Adrenal gland (tissue), 5 donors: ENCODE measurements at regions not wholly inside any gene's neighbourhood (a gene's known extent, or its start where the extent isn't known, plus 50 kb on each side); places are given as distances from the start of the nearest gene placed in this dataset.

ENCODE experiments used
- CTCF ChIP-seq, 6 experiments: fragments of 450-650 bp in 4 of 6; fragments of 200-600 bp in 2 of 6; sonication (generic) in 1 of 6; IDR thresholded peaks; 1 replicate in 5 of 6; 2 replicates in 1 of 6; pipeline versions ENCODE4 v1.5.1 to v1.8.0; 2016 to 2021; ENCODE audit warnings: antibody characterized with exemption in 6 of 6, mild to moderate bottlenecking in 2 of 6, moderate library complexity in 1 of 6
- POLR2A ChIP-seq, 2 donors: fragments of 450-650 bp; IDR thresholded peaks; one replicate each; pipeline ENCODE4 v1.6.1; 2017; ENCODE audit warnings: antibody characterized with exemption in 2 of 2, mild to moderate bottlenecking in 2 of 2, moderate library complexity in 1 of 2
- donor health status: DM: no; HTN: no; CAD: no.

GRCh38 chr2:116776556-116776955 is 1037.9 kb upstream of the DDX18 start:
- TF ChIP-seq POLR2A (IDR thresholded peaks at IDR 0.05) (no peak), CTCF (IDR thresholded peaks at IDR 0.05) (no peak)
